ENCODE measurements at regions not wholly inside any gene's neighbourhood (a gene's known extent, or its start where the extent isn't known, plus 50 kb on each side); places are given as distances from the start of the nearest gene placed in this dataset.
"Not testable (repeated sequence)": the region's sequence is repeated elsewhere in the genome, so short reads cannot be mapped to it uniquely, and the experiment has no call there.

- Mint-ChIP-seq H3K4me1 (no peaks in the 10 kb centered on the region), H3K27me3 (no peaks in the 10 kb centered on the region), H3K27ac (no peak overlapping the region), H3K36me3 (ENCODE audit: low read depth) (no peaks in the 10 kb centered on the region), H3K4me3 (no peak overlapping the region), H3K9me3 (no peaks in the 10 kb centered on the region)
- no peak for ATAC-seq (ENCODE audit: low read depth)
- ChIA-PET CTCF (no interaction called here), POLR2A (no interaction called here)
- no peak for DNase-seq
- no peak for TF ChIP-seq CTCF (IDR thresholded peaks at IDR 0.05)
- intact Hi-C loops (cut with micrococcal nuclease) = no loop called here
Observed at GRCh38 chr3:35440826-35441225, 198.5 kb upstream of the ARPP21 start.

GRCh38 chr3:35446896-35447295 is 192.4 kb upstream of the ARPP21 start:
- CTCF ChIA-PET = no interaction called here
- H3K27me3 Mint-ChIP-seq = no peaks in the 10 kb centered on the region

GRCh38 chr3:35448121-35448520 is 191.2 kb upstream of the ARPP21 start:
- Mint-ChIP-seq H3K27me3 (no peaks in the 10 kb centered on the region), H3K9me3 (no peaks in the 10 kb centered on the region), H3K4me3 (no peak overlapping the region), H3K4me1 (no peaks in the 10 kb centered on the region), H3K36me3 (ENCODE audit: low read depth) (no peaks in the 10 kb centered on the region), H3K27ac (no peak overlapping the region)
- no peak for TF ChIP-seq CTCF (IDR thresholded peaks at IDR 0.05)
- ChIA-PET CTCF (no interaction called here), POLR2A (no interaction called here)
- intact Hi-C loops (cut with micrococcal nuclease) = no loop called here
- ATAC-seq (ENCODE audit: low read depth) (no peak), DNase-seq (no peak)

More at GRCh38 chr3:35446896-35447295, 192.4 kb upstream of the ARPP21 start:
- H3K36me3 Mint-ChIP-seq (ENCODE audit: low read depth) = no peaks in the 10 kb centered on the region
- H3K9me3 Mint-ChIP-seq = no peaks in the 10 kb centered on the region
- intact Hi-C loops (cut with micrococcal nuclease) = no loop called here
- no peak overlapping the region for H3K4me3 Mint-ChIP-seq
- no peaks in the 10 kb centered on the region for H3K4me1 Mint-ChIP-seq
- no peak for ATAC-seq (ENCODE audit: low read depth)
- TF ChIP-seq CTCF (IDR thresholded peaks at IDR 0.05) = no peak
- H3K27ac Mint-ChIP-seq = no peak overlapping the region
- no peak for DNase-seq
- POLR2A ChIA-PET = no interaction called here

DNA sequence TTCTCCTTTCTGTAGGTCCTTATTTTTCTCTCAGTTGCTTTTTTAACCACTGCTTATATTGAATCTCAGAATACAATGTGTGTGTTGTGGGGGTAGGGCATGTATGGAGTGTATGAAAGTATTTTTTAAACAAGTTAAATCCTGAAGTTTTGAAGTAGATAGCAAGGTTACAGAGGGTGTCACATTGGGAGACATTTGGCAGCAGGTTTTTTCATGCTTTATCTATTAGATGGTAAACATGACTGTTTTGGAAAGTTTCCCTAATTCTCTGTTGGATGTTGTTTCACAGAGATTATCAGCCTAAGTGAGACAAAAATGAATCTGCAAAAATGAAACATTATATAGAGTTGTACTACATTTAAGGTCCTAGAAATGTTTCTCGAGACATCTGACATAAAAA is 190.6 kb upstream of the ARPP21 start:
- Mint-ChIP-seq H3K27ac (no peak overlapping the region), H3K27me3 (no peaks in the 10 kb centered on the region), H3K4me3 (no peak overlapping the region), H3K36me3 (ENCODE audit: low read depth) (no peaks in the 10 kb centered on the region), H3K4me1 (no peaks in the 10 kb centered on the region), H3K9me3 (no peaks in the 10 kb centered on the region)
- ATAC-seq (ENCODE audit: low read depth) = no peak
- no peak for TF ChIP-seq CTCF (IDR thresholded peaks at IDR 0.05)
- intact Hi-C loops (cut with micrococcal nuclease) = no loop called here
- no peak for DNase-seq
- POLR2A ChIA-PET = no interaction called here
- CTCF ChIA-PET = no interaction called here

DNA sequence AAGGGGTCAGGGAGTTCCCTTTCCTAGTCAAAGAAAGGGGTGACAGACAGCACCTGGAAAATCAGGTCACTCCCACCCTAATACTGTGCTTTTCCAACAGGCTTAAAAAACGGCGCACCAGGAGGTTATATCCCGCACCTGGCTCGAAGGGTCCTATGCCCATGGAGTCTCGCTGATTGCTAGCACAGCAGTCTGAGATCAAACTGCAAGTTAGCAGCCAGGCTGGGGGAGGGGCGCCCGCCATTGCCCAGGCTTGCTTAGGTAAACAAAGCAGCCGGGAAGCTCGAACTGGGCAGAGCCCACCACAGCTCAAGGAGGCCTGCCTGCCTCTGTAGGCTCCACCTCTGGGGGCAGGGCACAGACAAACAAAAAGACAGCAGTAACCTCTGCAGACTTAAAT is 184.5 kb upstream of the ARPP21 start:
- POLR2A ChIA-PET; H3K27ac Mint-ChIP-seq; H3K36me3 Mint-ChIP-seq (ENCODE audit: low read depth); H3K9me3 Mint-ChIP-seq; H3K4me1 Mint-ChIP-seq; DNase-seq; intact Hi-C loops (cut with micrococcal nuclease); ATAC-seq (ENCODE audit: low read depth); H3K27me3 Mint-ChIP-seq; CTCF ChIA-PET; H3K4me3 Mint-ChIP-seq: not testable (repeated sequence)

- ATAC-seq (ENCODE audit: low read depth) (no peak), DNase-seq (no peak)
- Mint-ChIP-seq H3K4me3 (no peak overlapping the region), H3K36me3 (ENCODE audit: low read depth) (no peaks in the 10 kb centered on the region), H3K27ac (no peak overlapping the region), H3K9me3 (peaks cover 6% of the 10 kb centered on the region), H3K4me1 (no peaks in the 10 kb centered on the region), H3K27me3 (no peaks in the 10 kb centered on the region)
- ChIA-PET POLR2A (no interaction called here), CTCF (no interaction called here)
- intact Hi-C loops (cut with micrococcal nuclease) = no loop called here
- TF ChIP-seq CTCF (IDR thresholded peaks at IDR 0.05) = no peak
Observed at GRCh38 chr3:35473956-35474355, 165.4 kb upstream of the ARPP21 start.

- DNase-seq; H3K36me3 Mint-ChIP-seq (ENCODE audit: low read depth); ATAC-seq (ENCODE audit: low read depth); H3K27me3 Mint-ChIP-seq; CTCF ChIA-PET; H3K4me1 Mint-ChIP-seq; POLR2A ChIA-PET; intact Hi-C loops (cut with micrococcal nuclease); H3K9me3 Mint-ChIP-seq; H3K27ac Mint-ChIP-seq; H3K4me3 Mint-ChIP-seq: not testable (repeated sequence)
Observed at GRCh38 chr3:35482566-35482965, 156.8 kb upstream of the ARPP21 start.

Measured in activated B cell treated with CpG ODN at 0.5 μM for 24 hours (primary cell).